Astrocyte of the spinal cord (primary cell): ENCODE measurements at regions not wholly inside any gene's neighbourhood (a gene's known extent, or its start where the extent isn't known, plus 50 kb on each side); places are given as distances from the start of the nearest gene placed in this dataset.

ENCODE experiments used
- DNase-seq: peaks from one replicate; pipeline ENCODE4 v3.0.0; 2011; ENCODE audit warnings: low read depth, low spot score
- H3K4me3 ChIP-seq: 2 replicates; pipeline ENCODE4 v1.5.1; 2011; ENCODE audit warnings: low read depth, mild to moderate bottlenecking, low read length, moderate library complexity
- in situ Hi-C: cut with HindIII; loops from 2 replicates; pipeline ENCODE4 v1.10.0; 2017; ENCODE audit warnings: low sequenced_read_pairs
- TF ChIP-seq, protein P1 (sequence below): IDR thresholded peaks from 2 replicates; pipeline ENCODE4 v1.5.1; 2012; ENCODE audit warnings: low read depth, mild to moderate bottlenecking, low read length, inconsistent platforms

DNA sequence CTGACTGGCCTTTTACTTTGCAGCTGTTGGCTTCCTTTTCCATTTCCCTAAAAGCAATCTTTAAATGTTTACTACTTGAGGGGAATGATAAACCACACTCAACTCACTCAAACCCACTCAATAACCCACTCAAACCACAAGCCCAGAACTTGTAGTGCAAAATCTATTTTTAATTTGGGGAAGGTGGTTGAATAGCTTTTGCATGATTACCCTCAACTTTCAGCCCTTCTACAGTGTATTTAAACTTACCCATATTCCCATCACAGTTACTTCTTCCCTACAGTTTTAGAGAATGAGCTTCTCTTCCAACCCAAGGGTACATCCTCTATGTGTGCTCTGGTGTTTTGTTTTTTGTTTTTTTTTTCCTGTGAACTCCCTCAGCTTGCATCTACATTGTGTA is 636.1 kb downstream of the TDRD15 start:
- DNase-seq, result no peak
- no peak overlapping the region for H3K4me3 ChIP-seq
- in situ Hi-C loops, result no loop called here
- TF ChIP-seq, protein P1, sequence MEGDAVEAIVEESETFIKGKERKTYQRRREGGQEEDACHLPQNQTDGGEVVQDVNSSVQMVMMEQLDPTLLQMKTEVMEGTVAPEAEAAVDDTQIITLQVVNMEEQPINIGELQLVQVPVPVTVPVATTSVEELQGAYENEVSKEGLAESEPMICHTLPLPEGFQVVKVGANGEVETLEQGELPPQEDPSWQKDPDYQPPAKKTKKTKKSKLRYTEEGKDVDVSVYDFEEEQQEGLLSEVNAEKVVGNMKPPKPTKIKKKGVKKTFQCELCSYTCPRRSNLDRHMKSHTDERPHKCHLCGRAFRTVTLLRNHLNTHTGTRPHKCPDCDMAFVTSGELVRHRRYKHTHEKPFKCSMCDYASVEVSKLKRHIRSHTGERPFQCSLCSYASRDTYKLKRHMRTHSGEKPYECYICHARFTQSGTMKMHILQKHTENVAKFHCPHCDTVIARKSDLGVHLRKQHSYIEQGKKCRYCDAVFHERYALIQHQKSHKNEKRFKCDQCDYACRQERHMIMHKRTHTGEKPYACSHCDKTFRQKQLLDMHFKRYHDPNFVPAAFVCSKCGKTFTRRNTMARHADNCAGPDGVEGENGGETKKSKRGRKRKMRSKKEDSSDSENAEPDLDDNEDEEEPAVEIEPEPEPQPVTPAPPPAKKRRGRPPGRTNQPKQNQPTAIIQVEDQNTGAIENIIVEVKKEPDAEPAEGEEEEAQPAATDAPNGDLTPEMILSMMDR, result no peak

DNA sequence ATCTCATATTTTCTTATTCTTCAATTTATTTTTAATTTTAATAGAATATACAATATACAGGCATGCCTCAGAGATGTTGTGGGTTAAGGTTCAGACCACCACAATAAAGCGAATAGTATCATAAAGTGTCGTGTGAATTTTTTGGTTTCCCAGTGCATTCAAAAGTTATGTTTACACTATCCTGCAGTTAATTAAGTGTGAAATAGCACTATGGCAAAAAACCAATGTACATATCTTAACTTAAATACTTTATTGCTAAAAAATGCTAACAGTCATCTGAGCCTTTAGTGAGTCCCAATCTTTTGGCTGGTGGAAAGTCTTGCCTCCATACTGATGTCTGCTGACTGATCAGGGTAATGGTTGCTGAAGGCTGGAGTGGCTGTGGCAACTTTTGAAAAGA is 637.6 kb downstream of the TDRD15 start:
- in situ Hi-C loops, result no loop called here
- no peak for DNase-seq
- no peak overlapping the region for H3K4me3 ChIP-seq
- TF ChIP-seq, protein P1, result no peak

DNA sequence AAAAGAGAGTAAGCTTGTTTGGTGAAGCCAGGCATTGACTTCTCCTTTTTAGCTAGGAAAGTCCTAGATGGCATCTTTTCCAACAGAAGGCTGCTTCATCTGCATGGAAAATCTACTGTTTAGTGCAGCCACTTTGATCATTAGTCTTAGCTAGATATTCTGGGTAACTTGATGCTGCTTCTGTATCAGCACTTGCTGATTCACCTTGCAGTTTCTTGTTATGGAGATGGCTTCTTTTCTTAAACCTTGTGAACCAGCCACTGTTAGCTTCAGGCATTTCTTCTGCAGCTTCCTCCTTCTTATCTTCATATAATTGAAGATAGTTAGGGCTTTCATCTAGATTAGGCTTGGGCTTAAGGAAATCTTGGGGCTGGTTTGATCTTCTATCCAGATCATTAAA is 639.7 kb downstream of the TDRD15 start:
- in situ Hi-C loops, result no loop called here
- TF ChIP-seq, protein P1, result no peak
- no peak for DNase-seq
- H3K4me3 ChIP-seq, result no peak overlapping the region

DNA sequence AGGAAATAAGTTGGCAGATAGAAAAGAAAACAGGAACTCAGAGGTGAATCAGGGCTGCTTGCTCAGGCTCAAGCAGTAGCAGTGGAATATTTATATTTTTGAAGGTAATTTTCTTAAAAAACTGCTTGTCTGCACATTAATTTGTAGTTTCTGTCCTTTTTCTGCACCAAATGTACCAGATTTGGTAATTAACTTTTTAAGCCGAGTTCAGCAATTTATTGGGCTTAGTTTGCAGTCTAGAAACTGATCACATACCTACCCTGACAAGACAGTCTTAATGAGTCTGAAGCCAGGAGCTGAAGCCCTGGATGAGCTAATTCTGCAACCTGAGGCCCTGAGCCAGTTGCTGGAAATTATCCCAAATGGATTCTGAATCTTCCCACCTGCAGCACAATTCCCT is 647.0 kb downstream of the TDRD15 start:
- in situ Hi-C loops, result no loop called here
- no peak for DNase-seq
- TF ChIP-seq, protein P1, result no peak
- no peak overlapping the region for H3K4me3 ChIP-seq

DNA sequence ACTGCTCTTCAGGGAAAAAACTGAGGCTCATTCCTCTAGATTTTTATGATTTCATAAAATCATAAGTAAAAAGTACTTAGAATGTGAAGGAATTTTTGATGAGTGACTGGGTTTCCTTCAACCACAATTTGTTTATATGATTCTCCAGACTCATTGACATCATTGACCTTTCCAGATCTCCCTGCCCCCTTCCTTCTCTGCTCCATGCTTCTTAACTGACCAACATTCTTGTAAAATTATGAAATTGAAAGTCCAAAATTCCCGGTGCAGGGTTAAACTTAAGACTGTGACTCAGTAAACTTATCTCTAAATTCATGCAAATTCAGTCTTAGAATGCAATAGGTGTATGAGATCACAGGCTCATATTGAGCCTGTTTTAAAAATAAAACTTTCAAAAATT is 648.9 kb downstream of the TDRD15 start:
- peak; percentile 1 for DNase-seq
- H3K4me3 ChIP-seq, result no peak overlapping the region
- in situ Hi-C loops, result no loop called here
- TF ChIP-seq, protein P1, result no peak

DNA sequence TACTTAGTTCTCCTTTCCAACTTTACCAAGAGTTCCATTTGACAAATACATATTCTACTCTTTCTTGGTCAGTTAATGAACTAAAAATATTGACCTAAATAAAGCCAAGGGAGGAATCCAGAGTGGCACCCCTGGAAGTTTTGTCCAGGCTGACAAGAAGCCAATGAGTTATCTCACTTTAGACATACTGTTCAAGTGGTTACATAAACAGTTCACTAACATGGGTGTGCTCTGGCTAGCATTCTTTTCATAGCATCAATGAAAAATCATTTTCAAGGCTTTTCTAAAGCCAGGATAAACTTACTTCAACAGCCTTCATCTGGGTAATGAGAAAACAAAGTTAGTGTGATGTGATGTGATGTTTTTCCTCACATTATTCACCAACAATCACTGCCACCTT is 649.4 kb downstream of the TDRD15 start:
- H3K4me3 ChIP-seq, result no peak overlapping the region
- TF ChIP-seq, protein P1, result no peak
- DNase-seq, result no peak
- in situ Hi-C loops, result no loop called here
